ENCODE measurements at regions not wholly inside any gene's neighbourhood (a gene's known extent, or its start where the extent isn't known, plus 50 kb on each side); places are given as distances from the start of the nearest gene placed in this dataset.

- TF ChIP-seq ZBTB9 (CRISPR knock-in tag; IDR thresholded peaks at IDR 0.05) = no peak
Measured at GRCh38 chr9:109728686-109729300, 51.2 kb upstream of the PALM2AKAP2 start (continued).

GRCh38 chr9:109729513-109729912, 50.5 kb upstream of the PALM2AKAP2 start:
- WGBS (ENCODE audit: insufficient coverage, low coverage, missing lambda C conversion rate) = 0% methylated on average over 2 of the region's 2 CpGs
- no peaks in the 10 kb centered on the region for H3K27me3 ChIP-seq (ENCODE audit: control insufficient read depth in 2 of 2, insufficient read depth in 2 of 2, low read length in 2 of 2)
- H3K27ac ChIP-seq (ENCODE audit: extremely low read depth, low read depth, low read length) = no peak overlapping the region
- FAIRE-seq (no peak), DNase-seq (ENCODE audit: extremely low read depth in 1 of 4, low spot score in 3 of 4) (no peak), ATAC-seq (no peak)
- BruUV-seq (replicated peaks) = no TSS peak
- POLR2A ChIA-PET = no interaction called here
- H3K4me2 ChIP-seq (ENCODE audit: insufficient read depth, low read length) = no peak overlapping the region
- H3K4me1 ChIP-seq (replicated peaks in 1 of 2; ENCODE audit: control insufficient read depth in 2 of 2, insufficient read depth in 2 of 2, low read length in 2 of 2) = no peaks in the 10 kb centered on the region
- H3K79me2 ChIP-seq (ENCODE audit: control insufficient read depth, insufficient read depth, low read length) = no peaks in the 10 kb centered on the region
- H3K9me3 ChIP-seq (replicated peaks; ENCODE audit: control insufficient read depth, insufficient read depth, low read depth, low read length) = no peaks in the 10 kb centered on the region
- no peaks in the 10 kb centered on the region for H3K9me1 ChIP-seq (ENCODE audit: control insufficient read depth, insufficient read depth, low read length)
- H2AFZ ChIP-seq (ENCODE audit: low read depth, low read length) = no peak overlapping the region
- intact Hi-C loops (cut with micrococcal nuclease) (no loop called here), in situ Hi-C loops (cut with MboI) (no loop called here)
- no peak overlapping the region for H3K4me3 ChIP-seq
- no peak for TF ChIP-seq RUNX1 (IDR thresholded peaks at IDR 0.05; ENCODE audit: low read depth)
- no peak for TF ChIP-seq CREB3 (tag; conservative IDR thresholded peaks at IDR 0.05; ENCODE audit: low read depth)
- no peak for TF ChIP-seq KDM2B (CRISPR knock-in tag; IDR thresholded peaks at IDR 0.05)
- TF ChIP-seq THRB (CRISPR knock-in tag; conservative IDR thresholded peaks at IDR 0.05) = no peak
- TF ChIP-seq SNRNP70 (optimal IDR thresholded peaks at IDR 0.05; ENCODE audit: low read depth, low read length) = no peak
- TF ChIP-seq E2F3 (CRISPR knock-in tag; IDR thresholded peaks at IDR 0.05) = no peak
- no peak for TF ChIP-seq TSC22D4 (tag; IDR thresholded peaks at IDR 0.05)
- TF ChIP-seq THRA (IDR thresholded peaks at IDR 0.05) = no peak
- TF ChIP-seq MLLT1 (IDR thresholded peaks at IDR 0.05) = no peak
- TF ChIP-seq SRSF7 (optimal IDR thresholded peaks at IDR 0.05; ENCODE audit: low read depth, low read length) = no peak
- no peak for TF ChIP-seq ASH1L (IDR thresholded peaks at IDR 0.05; ENCODE audit: borderline replicate concordance, low read depth, partially characterized antibody)
- TF ChIP-seq FOXJ3 (CRISPR knock-in tag; IDR thresholded peaks at IDR 0.05) = no peak
- TF ChIP-seq PHB2 (IDR thresholded peaks at IDR 0.05; ENCODE audit: low read depth) = no peak
- no peak for TF ChIP-seq TBP (optimal IDR thresholded peaks at IDR 0.05; ENCODE audit: low read depth, low read length)
- TF ChIP-seq CHCHD3 (CRISPR knock-in tag; IDR thresholded peaks at IDR 0.05) = no peak
- TF ChIP-seq BCOR (IDR thresholded peaks at IDR 0.05) = no peak
- H3K9ac ChIP-seq (ENCODE audit: insufficient read depth in 1 of 2, low read depth in 2 of 2, low read length in 2 of 2) = no peak overlapping the region
- no peaks in the 10 kb centered on the region for H4K20me1 ChIP-seq (replicated peaks; ENCODE audit: control insufficient read depth, insufficient read depth, low read length)
- H3K36me3 ChIP-seq (ENCODE audit: control insufficient read depth, insufficient read depth, low read length) = no peaks in the 10 kb centered on the region
- CTCF ChIA-PET (ENCODE audit: low intra/inter-chr PET ratio) = no interaction called here
